Mammary epithelial cell (primary cell): ENCODE measurements at regions not wholly inside any gene's neighbourhood (a gene's known extent, or its start where the extent isn't known, plus 50 kb on each side); places are given as distances from the start of the nearest gene placed in this dataset.

Source experiments
- EZH2 ChIP-seq: IDR thresholded peaks from 2 replicates; pipeline ENCODE4 v1.6.1; 2012; ENCODE audit warnings: low read length, inconsistent platforms, borderline replicate concordance
- TF ChIP-seq, protein P1 (sequence below), 2 donors: IDR thresholded peaks in 1 of 2; conservative IDR thresholded peaks in 1 of 2; 2 replicates each; pipeline ENCODE4 v1.5.1; 2011 to 2012; ENCODE audit warnings: inconsistent platforms in 2 of 2, low read length in 2 of 2, mild to moderate bottlenecking in 2 of 2, control low read depth in 1 of 2, low read depth in 1 of 2; ENCODE audit not compliant: insufficient read depth in 1 of 2; ENCODE audit errors: extremely low read depth in 1 of 2

DNA sequence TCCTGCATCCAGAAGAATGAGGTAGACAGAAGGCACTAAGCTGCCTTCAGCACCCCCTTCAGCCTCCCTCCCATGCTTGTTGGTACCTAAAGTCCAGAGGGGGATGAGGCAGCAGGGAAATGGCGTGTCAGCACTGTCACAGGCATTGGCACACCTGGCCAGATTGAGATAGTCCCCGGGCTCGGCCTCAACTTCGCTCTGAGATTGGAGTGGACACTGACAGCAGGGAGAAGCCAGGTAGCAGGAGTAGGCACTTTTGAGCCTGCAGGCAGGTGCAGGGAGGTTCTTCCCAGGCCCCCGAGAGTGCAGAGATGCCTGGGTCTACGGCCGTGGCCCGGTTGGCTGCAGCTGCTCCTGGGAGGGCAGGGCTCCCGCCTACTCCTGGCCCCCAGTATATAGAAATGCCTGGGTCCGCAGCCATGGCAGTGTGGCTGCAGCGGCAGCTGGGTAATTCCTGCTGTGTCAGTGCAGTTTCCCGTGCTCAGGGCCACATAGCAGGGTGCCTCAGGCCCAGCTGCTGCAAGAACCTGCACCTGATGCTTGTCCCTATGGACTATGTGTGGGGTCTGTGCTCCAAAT, 160.3 kb downstream of the SLITRK6 start:
- TF ChIP-seq, protein P1, sequence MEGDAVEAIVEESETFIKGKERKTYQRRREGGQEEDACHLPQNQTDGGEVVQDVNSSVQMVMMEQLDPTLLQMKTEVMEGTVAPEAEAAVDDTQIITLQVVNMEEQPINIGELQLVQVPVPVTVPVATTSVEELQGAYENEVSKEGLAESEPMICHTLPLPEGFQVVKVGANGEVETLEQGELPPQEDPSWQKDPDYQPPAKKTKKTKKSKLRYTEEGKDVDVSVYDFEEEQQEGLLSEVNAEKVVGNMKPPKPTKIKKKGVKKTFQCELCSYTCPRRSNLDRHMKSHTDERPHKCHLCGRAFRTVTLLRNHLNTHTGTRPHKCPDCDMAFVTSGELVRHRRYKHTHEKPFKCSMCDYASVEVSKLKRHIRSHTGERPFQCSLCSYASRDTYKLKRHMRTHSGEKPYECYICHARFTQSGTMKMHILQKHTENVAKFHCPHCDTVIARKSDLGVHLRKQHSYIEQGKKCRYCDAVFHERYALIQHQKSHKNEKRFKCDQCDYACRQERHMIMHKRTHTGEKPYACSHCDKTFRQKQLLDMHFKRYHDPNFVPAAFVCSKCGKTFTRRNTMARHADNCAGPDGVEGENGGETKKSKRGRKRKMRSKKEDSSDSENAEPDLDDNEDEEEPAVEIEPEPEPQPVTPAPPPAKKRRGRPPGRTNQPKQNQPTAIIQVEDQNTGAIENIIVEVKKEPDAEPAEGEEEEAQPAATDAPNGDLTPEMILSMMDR (conservative IDR thresholded peaks at IDR 0.05 in 1 of 2, IDR thresholded peaks at IDR 0.05 in 1 of 2; ENCODE audit: extremely low read depth in 1 of 2, insufficient read depth in 1 of 2, low read depth in 1 of 2, low read length in 2 of 2), result no peak
- TF ChIP-seq EZH2, result no peak
